ENCODE measurements at regions not wholly inside any gene's neighbourhood (a gene's known extent, or its start where the extent isn't known, plus 50 kb on each side); places are given as distances from the start of the nearest gene placed in this dataset.

DNA sequence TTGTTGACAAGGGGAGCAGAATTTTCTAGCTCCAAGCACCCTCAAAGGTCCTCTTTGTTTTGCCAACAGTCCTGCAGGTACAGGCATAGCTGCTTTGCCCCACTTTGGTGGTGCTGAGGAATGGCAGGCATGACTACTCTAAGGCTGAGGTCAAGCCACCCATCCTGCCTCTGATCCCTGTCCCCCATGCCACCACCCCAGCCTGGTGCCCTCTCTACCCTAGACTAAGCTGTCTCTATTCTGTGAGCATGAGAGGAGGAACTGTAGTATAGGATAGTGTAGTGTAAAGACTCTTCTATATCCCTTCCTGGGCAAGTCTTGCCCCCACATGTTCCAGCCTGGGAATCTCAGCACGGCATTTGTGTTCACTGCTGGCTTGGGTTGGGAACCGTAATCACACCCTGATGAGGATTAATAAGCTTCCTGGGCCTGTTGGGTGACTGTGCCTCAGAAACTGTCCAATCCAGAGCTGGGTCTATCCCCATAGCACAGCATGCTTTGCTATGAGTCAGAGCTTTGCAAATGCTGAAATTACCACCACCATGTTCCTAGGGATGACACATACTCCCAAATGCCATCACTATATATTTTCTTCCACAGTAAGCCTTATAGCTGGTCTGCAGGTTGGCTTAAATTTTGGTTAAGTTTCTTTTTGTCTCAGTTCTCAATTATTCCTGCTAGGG is 105.7 kb upstream of the PPP2R5A start:
- Histone ChIP-seq H3K36me3 (no peaks in the 10 kb centered on the region), H3K4me1 (peaks cover 0 to 9% (median 6%) of the 10 kb centered on the region in 6 donors), H3K4me3 (no peak overlapping the region), H3K9me3 (no peaks in the 10 kb centered on the region), H3K27me3 (replicated peaks in 1 of 7) (no peaks in the 10 kb centered on the region), H3K27ac (no peak overlapping the region)
- 86 to 96% (median 92%) methylated on average over 2 of the region's 2 CpGs for WGBS, 5 donors
- intact Hi-C loops (cut with DNase I; ENCODE audit: low total_unique reads): no loop called here
- no peak for DNase-seq
- TF ChIP-seq POLR2AphosphoS5 (IDR thresholded peaks at IDR 0.05) (no peak), POLR2A (IDR thresholded peaks at IDR 0.05) (no peak)
- TF ChIP-seq, protein P1, sequence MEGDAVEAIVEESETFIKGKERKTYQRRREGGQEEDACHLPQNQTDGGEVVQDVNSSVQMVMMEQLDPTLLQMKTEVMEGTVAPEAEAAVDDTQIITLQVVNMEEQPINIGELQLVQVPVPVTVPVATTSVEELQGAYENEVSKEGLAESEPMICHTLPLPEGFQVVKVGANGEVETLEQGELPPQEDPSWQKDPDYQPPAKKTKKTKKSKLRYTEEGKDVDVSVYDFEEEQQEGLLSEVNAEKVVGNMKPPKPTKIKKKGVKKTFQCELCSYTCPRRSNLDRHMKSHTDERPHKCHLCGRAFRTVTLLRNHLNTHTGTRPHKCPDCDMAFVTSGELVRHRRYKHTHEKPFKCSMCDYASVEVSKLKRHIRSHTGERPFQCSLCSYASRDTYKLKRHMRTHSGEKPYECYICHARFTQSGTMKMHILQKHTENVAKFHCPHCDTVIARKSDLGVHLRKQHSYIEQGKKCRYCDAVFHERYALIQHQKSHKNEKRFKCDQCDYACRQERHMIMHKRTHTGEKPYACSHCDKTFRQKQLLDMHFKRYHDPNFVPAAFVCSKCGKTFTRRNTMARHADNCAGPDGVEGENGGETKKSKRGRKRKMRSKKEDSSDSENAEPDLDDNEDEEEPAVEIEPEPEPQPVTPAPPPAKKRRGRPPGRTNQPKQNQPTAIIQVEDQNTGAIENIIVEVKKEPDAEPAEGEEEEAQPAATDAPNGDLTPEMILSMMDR (IDR thresholded peaks at IDR 0.05 in 8 of 11, conservative IDR thresholded peaks at IDR 0.05 in 3 of 11): no peak

DNA sequence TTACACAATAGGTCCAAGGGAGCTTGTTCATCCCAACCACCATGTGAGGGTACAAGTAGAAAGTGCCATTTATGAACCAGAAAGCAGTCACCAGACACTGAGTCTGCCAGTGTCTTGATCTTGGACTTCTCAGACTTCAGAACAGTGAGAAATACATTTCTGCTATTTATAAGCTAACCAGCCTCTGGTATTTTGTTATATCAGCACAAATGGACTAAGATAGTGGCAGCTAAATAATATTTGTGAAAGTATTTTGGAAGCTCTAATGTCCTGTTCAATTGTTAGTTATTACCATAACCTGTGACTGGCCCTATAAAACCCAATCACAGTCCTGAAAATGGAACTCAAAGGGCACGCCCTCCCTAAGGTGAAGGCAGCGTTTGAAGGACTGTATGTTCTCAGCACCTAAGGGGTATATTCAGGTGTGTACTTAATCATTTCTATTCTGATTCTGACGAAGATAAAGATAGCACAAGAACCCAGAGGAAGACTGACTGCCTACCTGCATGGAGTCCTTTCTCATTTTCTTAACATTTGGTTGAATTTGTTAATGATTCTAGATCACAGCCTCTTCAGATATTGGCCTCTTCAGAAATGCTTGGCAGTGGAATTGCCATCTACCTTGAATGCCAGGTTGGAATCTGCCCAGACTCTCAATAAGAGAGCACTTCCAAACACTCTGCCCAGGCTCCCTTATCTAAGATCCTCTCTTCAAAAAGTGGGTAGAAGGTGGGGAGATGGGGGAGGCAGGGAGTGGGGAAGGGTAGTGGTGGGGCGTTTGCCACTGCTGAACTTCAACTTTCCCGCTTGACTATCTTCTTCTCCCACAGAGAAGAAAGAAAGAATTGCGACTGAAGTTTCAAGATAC is 104.0 kb upstream of the PPP2R5A start:
- Histone ChIP-seq H3K36me3 (no peaks in the 10 kb centered on the region), H3K27ac (no peak overlapping the region), H3K4me3 (no peak overlapping the region), H3K27me3 (replicated peaks in 1 of 7) (no peaks in the 10 kb centered on the region), H3K4me1 (peaks cover 0 to 16% (median 11%) of the 10 kb centered on the region in 6 donors), H3K9me3 (no peaks in the 10 kb centered on the region)
- no peak for TF ChIP-seq POLR2A (IDR thresholded peaks at IDR 0.05)
- no peak for TF ChIP-seq POLR2AphosphoS5 (IDR thresholded peaks at IDR 0.05)
- TF ChIP-seq, protein P1 (IDR thresholded peaks at IDR 0.05 in 8 of 11, conservative IDR thresholded peaks at IDR 0.05 in 3 of 11): no peak
- 87 to 96% (median 94%) methylated on average over 6 of the region's 6 CpGs for WGBS, 5 donors
- intact Hi-C loops (cut with DNase I; ENCODE audit: low total_unique reads): no loop called here
- DNase-seq: no peak

DNA sequence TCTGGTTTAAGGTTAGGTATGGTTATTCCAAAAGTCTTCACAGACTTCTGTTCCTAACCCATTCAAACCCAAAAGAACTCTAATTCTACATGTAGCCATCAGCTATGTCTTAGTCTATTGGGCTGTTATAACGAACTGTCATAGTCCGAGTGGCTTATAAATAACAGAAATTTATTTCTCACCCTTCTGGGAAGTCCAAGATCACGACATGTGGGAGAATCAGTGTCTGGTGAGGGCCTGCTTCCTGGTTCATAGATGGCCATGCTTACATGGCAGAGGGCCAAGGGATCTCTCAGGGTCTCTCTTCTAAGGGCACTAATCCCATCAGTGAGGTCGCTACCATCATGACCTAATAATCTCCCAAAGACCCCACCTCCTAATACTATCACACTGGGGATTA is 103.0 kb upstream of the PPP2R5A start:
- no peak for DNase-seq
- H3K36me3 ChIP-seq: no peaks in the 10 kb centered on the region
- no peaks in the 10 kb centered on the region for H3K9me3 ChIP-seq
- intact Hi-C loops (cut with DNase I; ENCODE audit: low total_unique reads): no loop called here
- H3K4me1 ChIP-seq: peaks cover 0 to 25% (median 20%) of the 10 kb centered on the region in 6 donors
- 78 to 93% (median 87%) methylated on average over 4 of the region's 4 CpGs for WGBS, 5 donors
- no peaks in the 10 kb centered on the region for H3K27me3 ChIP-seq (replicated peaks in 1 of 7)
- H3K4me3 ChIP-seq: no peak overlapping the region
- no peak for TF ChIP-seq POLR2A (IDR thresholded peaks at IDR 0.05)
- TF ChIP-seq, protein P1 (IDR thresholded peaks at IDR 0.05 in 8 of 11, conservative IDR thresholded peaks at IDR 0.05 in 3 of 11): no peak
- no peak for TF ChIP-seq POLR2AphosphoS5 (IDR thresholded peaks at IDR 0.05)
- H3K27ac ChIP-seq: no peak overlapping the region

DNA sequence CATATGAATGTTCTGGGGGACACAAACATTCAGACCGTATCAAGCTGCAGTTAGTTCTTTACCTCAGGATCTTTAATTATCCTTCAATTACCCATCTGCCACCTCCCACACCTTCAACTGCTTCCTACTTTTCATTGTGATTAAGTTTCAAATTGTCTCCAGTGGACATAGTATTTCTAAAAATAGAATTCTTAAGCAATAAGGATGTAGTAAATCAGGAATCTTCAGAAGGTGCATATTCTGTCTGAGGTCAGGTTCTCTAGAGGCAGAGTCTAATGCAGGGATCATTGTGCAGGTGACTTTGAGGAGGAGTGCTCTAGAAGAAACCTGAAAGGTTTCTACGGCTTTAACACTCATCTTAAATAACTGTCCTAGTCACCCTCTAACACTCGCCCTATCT is 102.6 kb upstream of the PPP2R5A start:
- intact Hi-C loops (cut with DNase I; ENCODE audit: low total_unique reads): no loop called here
- 82 to 96% (median 91%) methylated on average over 3 of the region's 3 CpGs for WGBS, 5 donors

More for the DNA sequence above, 102.6 kb upstream of the PPP2R5A start:
- DNase-seq: no peak
- no peaks in the 10 kb centered on the region for H3K36me3 ChIP-seq
- no peak overlapping the region for H3K4me3 ChIP-seq
- H3K27ac ChIP-seq: no peak overlapping the region
- no peaks in the 10 kb centered on the region for H3K9me3 ChIP-seq
- H3K4me1 ChIP-seq: peaks cover 0 to 29% (median 24%) of the 10 kb centered on the region in 6 donors
- no peaks in the 10 kb centered on the region for H3K27me3 ChIP-seq (replicated peaks in 1 of 7)
- no peak for TF ChIP-seq POLR2A (IDR thresholded peaks at IDR 0.05)
- TF ChIP-seq POLR2AphosphoS5 (IDR thresholded peaks at IDR 0.05): no peak
- TF ChIP-seq, protein P1 (IDR thresholded peaks at IDR 0.05 in 8 of 11, conservative IDR thresholded peaks at IDR 0.05 in 3 of 11): no peak
